Small intestine (tissue), 7 donors: ENCODE measurements at regions not wholly inside any gene's neighbourhood (a gene's known extent, or its start where the extent isn't known, plus 50 kb on each side); places are given as distances from the start of the nearest gene placed in this dataset.
A peak's percentile ranks its signal among the peaks of the same experiment; 100 is the strongest.

Experiments
- DNase-seq, 2 donors: peaks; one replicate each; pipeline versions ENCODE4 v3.0.0 to v3.0.0-alpha.2; 2013
- FAIRE-seq: peaks from 2 replicates; lab custom pipeline; 2012; peaks lifted over from hg19 to GRCh38; lab: Jason Lieb, UNC
- H3K27ac ChIP-seq, 3 donors: one replicate each; pipeline ENCODE4 v1.5.1; 2013; ENCODE audit warnings: low read length in 2 of 3, mild to moderate bottlenecking in 2 of 3, control low read depth in 1 of 3, inconsistent platforms in 1 of 3, low read depth in 1 of 3, moderate library complexity in 1 of 3
- H3K27me3 ChIP-seq, 3 donors: one replicate each; pipeline ENCODE4 v1.6.1; 2013; ENCODE audit warnings: low read length in 3 of 3, inconsistent platforms in 1 of 3; ENCODE audit not compliant: control insufficient read depth in 3 of 3, insufficient read depth in 3 of 3
- H3K36me3 ChIP-seq, 3 donors: one replicate each; pipeline ENCODE4 v1.6.1; 2013; ENCODE audit warnings: low read length in 3 of 3, inconsistent platforms in 1 of 3, low read depth in 1 of 3, mild to moderate bottlenecking in 1 of 3, moderate library complexity in 1 of 3; ENCODE audit not compliant: control insufficient read depth in 3 of 3, insufficient read depth in 2 of 3
- H3K4me1 ChIP-seq, 3 donors: one replicate each; pipeline ENCODE4 v1.6.1; 2013; ENCODE audit warnings: low read length in 2 of 3, inconsistent platforms in 1 of 3, low read depth in 1 of 3, mild to moderate bottlenecking in 1 of 3, moderate library complexity in 1 of 3; ENCODE audit not compliant: control insufficient read depth in 3 of 3, insufficient read depth in 2 of 3
- H3K4me3 ChIP-seq, 3 donors: one replicate each; pipeline ENCODE4 v1.5.1; 2013; ENCODE audit warnings: low read length in 3 of 3, control low read depth in 1 of 3, inconsistent platforms in 1 of 3, low read depth in 1 of 3, mild to moderate bottlenecking in 1 of 3, moderate library complexity in 1 of 3
- H3K9me3 ChIP-seq, 2 donors: one replicate each; pipeline ENCODE4 v1.6.1; 2013; ENCODE audit warnings: low read depth in 1 of 2, low read length in 1 of 2; ENCODE audit not compliant: control insufficient read depth in 2 of 2, insufficient read depth in 1 of 2
- WGBS, 3 donors: extraction: QIAGEN DNeasy Blood & Tissue Kit; methylation state at CpG; one replicate each; pipeline ENCODE4 v1.1.7; 2013; 5-methylcytosine and 5-hydroxymethylcytosine counted together
- donor health status: healthy with polysubstance abuse.
- donor health status: control.
- donor health status: control.
- donor health status: Bipolar disorder and iron deficiency.
- donor health status: healthy.

GRCh38 chr12:105729181-105729771, 398.8 kb downstream of the C12orf75 start:
- H3K27ac ChIP-seq = no peak overlapping the region
- no peaks in the 10 kb centered on the region for H3K9me3 ChIP-seq
- no peak for DNase-seq
- H3K4me1 ChIP-seq = no peaks in the 10 kb centered on the region
- FAIRE-seq = no peak
- H3K27me3 ChIP-seq = no peaks in the 10 kb centered on the region
- no peak overlapping the region for H3K4me3 ChIP-seq
- 32 to 50% (median 38%) methylated on average over 2 of the region's 2 CpGs for WGBS, 3 donors
- no peaks in the 10 kb centered on the region for H3K36me3 ChIP-seq

GRCh38 chr12:105729926-105730325, 399.4 kb downstream of the C12orf75 start:
- no peaks in the 10 kb centered on the region for H3K9me3 ChIP-seq
- FAIRE-seq = no peak
- H3K4me1 ChIP-seq = no peaks in the 10 kb centered on the region
- H3K27me3 ChIP-seq = no peaks in the 10 kb centered on the region
- no peak overlapping the region for H3K4me3 ChIP-seq
- H3K36me3 ChIP-seq = no peaks in the 10 kb centered on the region
- no peak for DNase-seq
- no peak overlapping the region for H3K27ac ChIP-seq

GRCh38 chr12:105733579-105733978, 403.1 kb downstream of the C12orf75 start:
- no peak for DNase-seq
- 21 to 25% (median 25%) methylated on average over 1 of the region's 1 CpG for WGBS, 3 donors
- H3K27ac ChIP-seq = no peak overlapping the region
- H3K27me3 ChIP-seq = no peaks in the 10 kb centered on the region
- FAIRE-seq = no peak
- no peaks in the 10 kb centered on the region for H3K9me3 ChIP-seq
- H3K36me3 ChIP-seq = no peaks in the 10 kb centered on the region
- no peak overlapping the region for H3K4me3 ChIP-seq
- H3K4me1 ChIP-seq = no peaks in the 10 kb centered on the region

- Histone ChIP-seq H3K27ac (no peak overlapping the region), H3K4me3 (no peak overlapping the region), H3K27me3 (no peaks in the 10 kb centered on the region), H3K36me3 (no peaks in the 10 kb centered on the region), H3K9me3 (no peaks in the 10 kb centered on the region), H3K4me1 (no peaks in the 10 kb centered on the region)
- DNase-seq = no peak
- 40 to 64% (median 48%) methylated on average over 5 of the region's 5 CpGs for WGBS, 3 donors
- no peak for FAIRE-seq
Measured at GRCh38 chr12:105736498-105736897, 402.3 kb downstream of the NUAK1 start.

DNA sequence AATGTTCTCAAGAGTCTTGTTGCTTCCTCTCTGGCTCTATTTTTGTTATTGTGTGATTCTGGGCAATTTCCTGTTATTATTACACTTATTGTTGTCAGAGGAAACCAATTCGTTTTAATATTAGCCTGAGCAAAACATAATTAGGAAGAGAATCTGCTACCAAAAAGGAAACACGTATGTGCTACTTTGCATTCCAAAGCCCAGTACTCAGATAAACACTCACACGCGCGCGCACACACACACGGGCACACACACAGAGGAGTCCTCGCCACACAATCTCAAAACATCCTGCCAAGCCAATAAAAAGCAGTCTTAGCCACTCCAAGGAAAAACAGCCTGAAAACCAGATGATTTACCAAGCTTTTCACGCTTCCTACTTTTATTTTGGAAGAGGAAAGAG, 400.7 kb downstream of the NUAK1 start:
- 57 to 84% (median 70%) methylated on average over 9 of the region's 9 CpGs for WGBS, 3 donors
- no peak for DNase-seq
- no peak for FAIRE-seq

GRCh38 chr12:105740369-105740768, 398.4 kb downstream of the NUAK1 start:
- whole genome bisulfite sequencing, 3 donors = 59 to 70% (median 61%) methylated on average over 2 of the region's 2 CpGs
- no peaks in the 10 kb centered on the region for H3K36me3 ChIP-seq
- H3K4me1 ChIP-seq = no peaks in the 10 kb centered on the region
- H3K27ac ChIP-seq = no peak overlapping the region
- no peaks in the 10 kb centered on the region for H3K9me3 ChIP-seq
- no peak for FAIRE-seq
- H3K27me3 ChIP-seq = no peaks in the 10 kb centered on the region
- H3K4me3 ChIP-seq = no peak overlapping the region
- DNase-seq = no peak

More for the DNA sequence above, 400.7 kb downstream of the NUAK1 start:
- peak overlapping the region in 1 of 3 donors; percentile 46 for H3K27ac ChIP-seq
- H3K9me3 ChIP-seq = no peaks in the 10 kb centered on the region
- H3K27me3 ChIP-seq = no peaks in the 10 kb centered on the region
- no peaks in the 10 kb centered on the region for H3K4me1 ChIP-seq
- H3K36me3 ChIP-seq = no peaks in the 10 kb centered on the region
- no peak overlapping the region for H3K4me3 ChIP-seq

GRCh38 chr12:105740970-105741725, 397.6 kb downstream of the NUAK1 start:
- Histone ChIP-seq H3K4me1 (no peaks in the 10 kb centered on the region), H3K4me3 (no peak overlapping the region), H3K27ac (peak overlapping the region in 1 of 3 donors; percentile 0), H3K36me3 (no peaks in the 10 kb centered on the region), H3K9me3 (no peaks in the 10 kb centered on the region), H3K27me3 (no peaks in the 10 kb centered on the region)
- FAIRE-seq (no peak), DNase-seq (no peak)
- WGBS, 3 donors = 38 to 49% (median 45%) methylated on average over 9 of the region's 9 CpGs

DNA sequence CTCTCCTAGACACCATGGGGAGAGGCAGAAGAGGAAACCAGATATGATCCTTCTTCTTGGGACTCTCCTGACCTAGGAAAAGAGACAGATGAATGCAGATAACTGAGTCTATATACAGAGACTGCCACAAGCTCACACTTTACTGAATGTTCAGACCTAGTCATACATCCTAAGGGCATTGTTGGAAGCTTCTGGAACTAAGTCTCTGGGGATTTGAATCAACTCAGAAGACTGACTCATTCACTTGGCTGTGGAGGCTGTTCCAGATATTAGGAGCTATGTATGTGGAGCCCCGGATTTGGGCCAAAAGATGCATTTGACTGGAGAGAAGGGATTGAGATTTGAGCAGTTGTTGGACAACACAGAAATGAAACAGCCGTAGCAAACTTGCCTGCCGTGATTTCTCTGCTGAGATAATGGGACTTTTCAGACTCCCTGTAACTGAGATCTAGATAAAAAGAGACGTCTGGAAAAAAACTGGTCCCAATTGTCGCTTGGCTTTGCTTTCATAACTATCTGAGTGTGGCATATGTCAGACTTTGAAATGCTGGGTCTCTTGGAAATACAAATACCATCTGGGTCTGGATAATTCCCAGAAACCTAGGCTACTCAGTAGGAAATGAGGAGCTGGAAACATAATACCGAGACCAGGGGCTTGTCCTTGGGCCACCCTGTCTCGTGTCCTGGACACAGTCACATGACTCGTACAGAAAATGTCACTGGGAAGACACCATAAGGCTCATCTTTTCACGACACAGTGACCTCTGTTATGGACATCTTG, 396.8 kb downstream of the NUAK1 start:
- no peaks in the 10 kb centered on the region for H3K4me1 ChIP-seq
- no peaks in the 10 kb centered on the region for H3K27me3 ChIP-seq
- H3K4me3 ChIP-seq = no peak overlapping the region
- H3K9me3 ChIP-seq = no peaks in the 10 kb centered on the region
- whole genome bisulfite sequencing, 3 donors = 55 to 66% (median 62%) methylated on average over 9 of the region's 9 CpGs
- DNase-seq (no peak), FAIRE-seq (no peak)
- peak overlapping the region in 1 of 3 donors; percentile 0 for H3K27ac ChIP-seq
- no peaks in the 10 kb centered on the region for H3K36me3 ChIP-seq
